Dermis microvascular lymphatic vessel endothelial cell (primary cell): ENCODE measurements at regions not wholly inside any gene's neighbourhood (a gene's known extent, or its start where the extent isn't known, plus 50 kb on each side); places are given as distances from the start of the nearest gene placed in this dataset.

Experiments used
- DNase-seq, 2 donors: peaks; one replicate each; pipeline versions ENCODE4 v3.0.0 to v3.0.0-alpha.2; 2010; ENCODE audit warnings: low read depth in 2 of 2

DNA sequence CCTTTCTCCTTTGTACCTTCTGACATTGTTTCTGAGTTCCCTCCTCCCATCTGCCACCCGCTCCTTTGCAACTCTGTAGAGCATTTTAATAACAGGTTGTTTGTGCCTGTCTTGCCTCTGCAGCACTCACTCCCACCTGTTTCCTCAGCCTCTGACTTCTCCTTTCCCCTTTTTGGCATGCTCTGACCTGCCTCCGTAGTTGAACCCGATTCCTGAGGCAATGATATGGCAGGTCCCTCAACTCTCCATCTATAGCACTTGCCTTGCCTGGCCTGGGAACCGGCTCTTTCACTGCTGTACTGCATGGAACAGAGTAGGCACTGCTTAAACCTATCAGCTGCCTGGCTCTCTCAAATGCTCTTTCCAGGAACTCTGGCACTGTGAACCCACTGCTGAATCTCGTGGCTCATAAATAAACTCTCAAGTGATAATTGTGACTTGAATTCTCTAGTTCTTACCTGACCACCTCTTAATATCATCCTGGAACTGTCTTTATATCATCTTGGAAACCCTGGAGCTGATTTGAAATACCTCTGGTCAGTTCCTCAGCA lies 50.3 kb downstream of the UTRN start:
- no peak for DNase-seq

DNA sequence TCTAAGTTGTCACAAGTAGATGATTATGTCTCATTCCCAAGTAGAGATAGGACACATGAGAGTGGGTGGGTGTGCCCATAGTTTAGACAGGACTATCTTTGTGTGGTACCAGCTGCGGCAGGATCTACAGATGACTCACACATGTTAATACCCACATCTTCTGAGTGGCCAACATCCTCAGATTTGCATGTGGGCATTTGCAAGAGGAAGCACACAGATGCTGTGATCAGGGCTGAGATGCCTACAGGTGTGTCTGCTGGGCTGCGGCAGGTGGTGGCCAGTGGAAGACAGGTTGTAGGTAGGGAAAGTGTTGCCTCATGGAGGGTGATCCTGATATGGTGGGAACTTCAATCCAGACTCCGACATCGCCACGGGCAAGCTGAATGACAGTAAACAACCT lies 50.8 kb downstream of the UTRN start:
- no peak for DNase-seq

DNA sequence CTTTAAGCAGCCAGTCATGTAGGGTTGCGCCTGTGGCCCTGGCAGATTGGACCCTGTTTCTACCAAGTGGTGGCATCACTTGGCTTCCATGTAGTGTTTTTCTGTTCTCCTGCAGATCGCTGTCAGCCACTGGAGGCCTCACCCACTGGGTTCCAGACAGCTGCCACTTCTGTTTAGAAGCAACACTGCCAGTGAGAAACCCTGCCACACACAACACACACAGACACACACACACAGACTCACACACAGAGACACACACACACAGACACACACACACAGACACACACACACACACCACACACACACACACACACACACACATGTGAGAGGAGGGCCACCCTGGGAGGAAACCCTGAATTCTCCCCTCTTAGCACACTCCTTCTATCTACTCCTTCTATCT lies 51.8 kb downstream of the UTRN start:
- DNase-seq = no peak

DNA sequence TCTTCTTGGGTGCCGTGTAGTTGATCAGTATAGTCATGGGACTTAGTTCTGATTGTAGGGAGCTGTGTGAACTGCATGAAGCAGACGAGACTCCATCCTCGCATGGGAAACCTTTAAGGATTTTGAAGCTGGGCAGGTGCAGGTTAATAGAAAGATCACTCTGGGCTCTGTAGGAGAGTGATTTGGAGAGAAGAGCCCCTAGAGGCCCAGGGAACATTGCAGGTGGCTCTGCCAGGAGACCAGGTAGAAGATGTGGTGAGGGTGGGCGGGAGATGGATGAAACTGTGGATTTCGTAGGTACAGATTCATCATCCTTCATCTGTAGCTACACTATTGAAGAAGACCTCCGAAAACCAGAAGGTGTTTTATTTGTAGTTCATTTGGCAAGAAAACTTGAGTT lies 53.3 kb downstream of the UTRN start:
- DNase-seq = no peak

- DNase-seq = no peak
Measured at GRCh38 chr6:144338951-144339700, 54.0 kb downstream of the UTRN start.

GRCh38 chr6:144339859-144340452 lies 54.8 kb downstream of the UTRN start:
- no peak for DNase-seq

DNA sequence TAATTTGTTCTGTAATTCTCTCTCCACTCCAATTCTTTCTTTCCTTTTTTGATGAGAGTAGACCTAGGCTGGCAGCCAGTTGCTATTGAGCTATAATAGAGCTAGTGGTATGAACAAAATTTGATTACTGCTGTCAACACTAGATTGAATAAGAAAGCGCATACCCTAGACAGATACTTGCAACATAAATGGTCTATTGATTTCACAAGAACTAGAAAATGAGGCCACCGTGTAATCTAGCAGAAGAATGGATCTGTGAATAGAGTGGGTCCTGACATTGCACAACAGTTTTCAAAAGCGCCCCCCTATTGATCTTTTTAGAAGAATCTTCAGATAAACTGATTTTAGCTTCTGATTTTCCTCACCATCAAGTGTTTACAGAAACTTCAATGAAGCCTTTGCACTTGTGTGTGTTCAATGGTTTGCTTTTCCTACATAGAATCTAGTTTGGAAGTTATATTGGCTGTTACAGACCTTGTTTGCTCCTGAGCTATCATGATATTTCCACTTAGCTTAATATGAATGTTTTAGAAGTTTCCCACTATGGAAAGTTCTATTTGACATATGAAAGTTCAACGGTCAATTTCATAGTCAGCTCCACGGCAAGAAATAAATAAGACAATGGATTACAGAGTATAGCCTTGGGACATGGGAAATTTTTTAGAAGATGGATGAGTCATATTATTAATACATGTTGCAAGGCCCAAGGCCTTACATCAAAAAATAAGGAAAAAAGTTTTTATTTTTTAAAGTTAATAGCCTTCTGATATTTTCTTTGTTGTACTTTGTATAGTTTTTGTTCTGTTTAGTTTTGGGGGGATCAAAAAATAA lies 55.6 kb downstream of the UTRN start:
- DNase-seq = peak in 1 of 2 donors; percentile 52

DNA sequence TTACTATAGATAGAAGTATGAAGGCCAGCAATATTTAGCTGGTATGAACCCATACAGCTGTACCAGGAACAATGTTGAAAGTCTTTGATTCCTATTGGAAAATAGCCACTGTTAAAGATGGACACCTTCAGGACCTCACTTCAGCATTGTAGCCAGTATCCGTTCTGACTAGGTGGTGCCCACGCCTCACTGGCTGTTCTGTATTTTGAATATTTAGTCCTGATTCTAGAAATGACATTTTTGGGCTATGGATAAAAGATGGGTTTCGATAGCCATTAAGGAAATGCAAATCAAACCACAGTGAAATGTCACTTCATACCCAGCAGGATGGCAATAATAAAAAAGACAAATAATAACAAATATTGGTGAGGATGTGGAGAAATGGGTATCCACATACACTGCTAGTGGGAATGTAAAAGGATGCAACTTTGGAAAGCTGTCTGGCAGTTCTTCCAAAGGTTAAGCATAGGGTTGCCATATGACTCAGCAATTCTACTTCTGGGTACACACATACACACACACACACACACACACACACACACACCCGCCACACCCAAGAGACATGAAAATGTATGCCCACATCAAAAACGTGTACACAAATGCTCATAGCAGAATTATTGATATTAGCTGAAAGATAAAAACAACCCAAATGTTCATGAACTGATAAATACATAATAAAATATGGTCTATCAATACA lies 56.8 kb downstream of the UTRN start:
- no peak for DNase-seq

DNA sequence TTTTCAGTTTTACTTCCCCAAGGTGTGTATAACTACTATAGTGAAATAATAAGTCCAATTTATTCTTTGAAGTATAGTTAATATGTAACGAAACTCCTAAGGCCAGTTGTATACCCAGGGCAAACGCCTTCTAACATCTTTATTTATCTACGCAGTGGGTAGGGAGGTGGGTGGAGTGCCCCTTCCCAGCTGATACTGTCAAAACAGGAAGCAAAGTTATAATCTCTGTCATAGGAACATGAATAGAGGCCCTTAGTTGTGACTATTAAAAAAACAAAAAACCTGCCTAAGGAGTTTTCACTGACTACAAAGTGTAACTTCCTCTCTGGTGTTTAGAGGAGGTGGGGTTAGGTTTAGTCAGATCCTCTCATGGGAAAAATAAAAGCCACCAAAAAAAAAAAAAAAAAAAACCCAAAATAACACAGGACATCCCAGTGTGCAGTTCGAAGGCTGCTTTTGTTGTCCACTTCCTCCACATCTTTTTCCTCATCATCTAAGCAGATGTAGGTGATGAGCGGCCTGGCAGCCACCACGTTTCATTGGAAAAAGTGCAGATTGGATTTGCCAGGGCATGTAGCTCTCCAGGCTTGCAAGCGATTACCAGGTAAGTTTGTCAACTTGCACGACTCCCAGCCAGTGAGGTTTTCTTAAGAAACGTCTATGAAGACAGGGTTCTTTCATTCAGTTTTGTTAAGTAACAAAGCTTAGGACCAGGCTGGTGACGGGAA lies 58.7 kb downstream of the UTRN start:
- peak; percentile 92 to 95 for DNase-seq

DNA sequence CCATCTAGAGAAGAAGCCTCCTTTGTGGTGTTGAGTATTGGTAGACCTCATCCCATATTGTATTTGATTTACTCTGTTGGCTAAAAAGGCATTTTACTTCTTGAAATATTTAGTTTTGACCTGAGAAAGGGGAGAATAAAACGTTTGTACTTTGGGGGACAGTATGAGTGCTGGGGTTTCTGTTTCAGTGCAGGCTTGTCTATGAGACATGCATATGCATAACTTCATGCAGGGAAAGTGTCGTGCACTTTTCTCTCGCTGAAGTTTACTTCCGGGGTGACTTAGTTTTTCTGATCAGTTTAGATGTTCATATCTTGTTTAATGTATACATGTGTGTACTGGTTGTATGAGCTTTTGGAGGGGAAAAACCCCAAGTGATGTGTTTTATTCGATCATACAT lies 59.5 kb downstream of the UTRN start:
- no peak for DNase-seq

GRCh38 chr6:144345451-144345850 lies 60.3 kb downstream of the UTRN start:
- peak in 1 of 2 donors; percentile 42 for DNase-seq

DNA sequence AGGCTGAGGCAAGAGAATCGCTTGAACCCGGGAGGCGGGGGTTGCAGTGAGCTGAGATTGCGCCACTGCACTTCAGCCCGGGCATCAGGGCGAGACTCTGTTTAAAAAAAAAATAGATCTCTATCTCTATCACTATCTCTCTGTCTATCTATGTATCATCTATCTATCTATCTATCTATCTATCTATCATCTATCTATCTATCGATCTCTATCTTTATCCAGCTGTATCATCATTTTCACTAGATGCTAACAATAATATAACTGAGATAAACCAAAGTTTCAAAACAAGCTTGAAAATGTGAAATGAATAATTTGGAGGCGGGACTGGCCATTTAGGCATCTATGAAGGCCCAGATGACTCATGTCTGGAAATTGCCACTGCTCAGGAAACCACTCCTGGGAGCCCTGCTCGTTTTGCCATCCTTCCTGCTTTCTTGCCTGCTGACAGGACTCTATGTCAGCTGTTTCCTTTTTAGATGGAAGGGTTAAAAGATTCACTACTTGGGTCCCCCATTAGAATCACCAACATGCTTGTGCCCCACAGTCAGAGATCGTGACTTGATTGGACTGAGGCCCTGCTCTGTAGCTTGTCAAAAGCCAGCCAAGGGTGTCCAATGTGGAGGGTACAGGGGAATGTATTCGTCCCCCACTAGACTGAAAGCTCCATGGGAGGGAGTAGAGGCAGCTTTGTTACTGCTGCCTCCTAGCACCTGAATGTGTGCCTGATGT lies 61.7 kb downstream of the UTRN start:
- DNase-seq = peak; percentile 61 to 97

DNA sequence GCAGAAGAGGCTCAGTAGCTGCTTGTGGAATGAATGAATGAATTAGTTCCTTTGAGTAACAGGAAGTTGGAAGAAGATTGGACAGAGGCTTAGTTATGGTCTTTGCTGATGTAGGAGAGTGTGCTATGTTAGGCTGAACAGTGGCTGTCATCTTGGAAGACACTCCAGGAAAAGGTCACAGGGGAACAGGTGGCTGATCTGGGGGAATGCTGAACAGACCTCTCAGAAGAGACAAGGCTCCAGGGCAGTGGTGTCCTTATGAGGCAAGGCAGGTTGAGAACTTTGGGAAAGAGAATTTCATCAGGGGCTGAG lies 62.3 kb downstream of the UTRN start:
- DNase-seq = no peak

DNA sequence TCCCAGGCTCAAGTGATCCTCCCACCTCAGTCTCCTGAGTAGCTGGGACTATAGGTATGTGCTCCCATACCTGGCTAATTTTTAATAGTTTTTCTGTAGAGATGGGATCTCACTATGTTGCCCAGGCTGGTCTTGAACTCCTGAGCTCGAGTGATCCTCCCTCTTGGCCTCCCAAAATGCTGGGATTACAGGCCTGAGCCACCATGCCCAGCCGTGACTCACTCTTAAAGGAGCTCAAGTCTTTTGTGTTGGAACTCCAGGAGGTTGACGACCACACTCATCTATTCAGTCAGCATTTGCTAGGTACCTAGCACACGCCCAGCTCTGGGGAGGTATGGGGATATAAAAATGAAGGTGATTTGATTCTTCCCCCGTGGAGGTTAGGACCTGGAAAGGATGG lies 62.8 kb downstream of the UTRN start:
- DNase-seq = peak in 1 of 2 donors; percentile 42

GRCh38 chr6:144349690-144350527 lies 64.8 kb downstream of the UTRN start:
- DNase-seq = peak; percentile 100

GRCh38 chr6:144350528-144350880 lies 65.4 kb downstream of the UTRN start:
- DNase-seq = no peak

- peak in 1 of 2 donors; percentile 80 for DNase-seq
Measured at GRCh38 chr6:144351379-144352127, 66.4 kb downstream of the UTRN start.

- no peak for DNase-seq
Measured at GRCh38 chr6:144352331-144352730, 67.2 kb downstream of the UTRN start.

DNA sequence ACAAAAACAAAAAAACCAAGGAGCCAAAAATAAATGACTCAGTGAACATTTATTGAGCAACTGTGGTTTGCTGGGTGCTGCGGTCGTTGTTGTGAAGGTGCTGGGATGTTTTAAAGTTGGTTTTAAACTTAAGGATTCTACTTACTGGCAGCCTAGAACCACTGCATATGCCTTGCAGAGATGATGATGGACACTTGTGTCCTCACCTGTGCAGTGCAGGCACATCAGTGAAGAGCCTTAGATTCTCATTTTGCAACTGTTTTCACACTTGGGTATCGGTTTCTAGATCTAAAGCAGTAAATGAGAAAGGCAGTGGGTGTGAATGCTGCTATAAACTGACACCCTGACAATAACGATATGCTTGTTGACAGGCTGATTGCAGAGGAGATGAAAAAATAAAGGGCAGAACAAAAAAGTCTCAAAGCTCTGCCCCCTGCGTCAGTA lies 68.8 kb downstream of the UTRN start:
- no peak for DNase-seq
